Fibroblast of lung (primary cell): ENCODE measurements at regions not wholly inside any gene's neighbourhood (a gene's known extent, or its start where the extent isn't known, plus 50 kb on each side); places are given as distances from the start of the nearest gene placed in this dataset.
"Not testable (repeated sequence)": the region's sequence is repeated elsewhere in the genome, so short reads cannot be mapped to it uniquely, and the experiment has no call there.

ENCODE experiments used
- EZH2 ChIP-seq: IDR thresholded peaks from 2 replicates; pipeline ENCODE4 v1.5.1; 2012; ENCODE audit warnings: low read length, control low read depth, mild to moderate bottlenecking; ENCODE audit errors: missing control alignments
- TF ChIP-seq, protein P1 (sequence below), 2 donors: IDR thresholded peaks in 1 of 2; conservative IDR thresholded peaks in 1 of 2; 1 replicate in 1 of 2; 2 replicates in 1 of 2; pipeline ENCODE4 v1.5.1; 2011 to 2012; ENCODE audit warnings: low read length in 2 of 2, control low read depth in 1 of 2, inconsistent platforms in 1 of 2, low read depth in 1 of 2, mild to moderate bottlenecking in 1 of 2

- TF ChIP-seq, protein P1, sequence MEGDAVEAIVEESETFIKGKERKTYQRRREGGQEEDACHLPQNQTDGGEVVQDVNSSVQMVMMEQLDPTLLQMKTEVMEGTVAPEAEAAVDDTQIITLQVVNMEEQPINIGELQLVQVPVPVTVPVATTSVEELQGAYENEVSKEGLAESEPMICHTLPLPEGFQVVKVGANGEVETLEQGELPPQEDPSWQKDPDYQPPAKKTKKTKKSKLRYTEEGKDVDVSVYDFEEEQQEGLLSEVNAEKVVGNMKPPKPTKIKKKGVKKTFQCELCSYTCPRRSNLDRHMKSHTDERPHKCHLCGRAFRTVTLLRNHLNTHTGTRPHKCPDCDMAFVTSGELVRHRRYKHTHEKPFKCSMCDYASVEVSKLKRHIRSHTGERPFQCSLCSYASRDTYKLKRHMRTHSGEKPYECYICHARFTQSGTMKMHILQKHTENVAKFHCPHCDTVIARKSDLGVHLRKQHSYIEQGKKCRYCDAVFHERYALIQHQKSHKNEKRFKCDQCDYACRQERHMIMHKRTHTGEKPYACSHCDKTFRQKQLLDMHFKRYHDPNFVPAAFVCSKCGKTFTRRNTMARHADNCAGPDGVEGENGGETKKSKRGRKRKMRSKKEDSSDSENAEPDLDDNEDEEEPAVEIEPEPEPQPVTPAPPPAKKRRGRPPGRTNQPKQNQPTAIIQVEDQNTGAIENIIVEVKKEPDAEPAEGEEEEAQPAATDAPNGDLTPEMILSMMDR (conservative IDR thresholded peaks at IDR 0.05 in 1 of 2, IDR thresholded peaks at IDR 0.05 in 1 of 2; ENCODE audit: low read depth in 1 of 2, low read length in 2 of 2): not testable (repeated sequence)
- not testable (repeated sequence) for TF ChIP-seq EZH2
Measured at GRCh38 chr4:24349168-24349996, 235.0 kb downstream of the DHX15 start.
